Sigmoid colon (tissue), 4 donors: ENCODE measurements at regions not wholly inside any gene's neighbourhood (a gene's known extent, or its start where the extent isn't known, plus 50 kb on each side); places are given as distances from the start of the nearest gene placed in this dataset.

ENCODE experiments used
- EP300 ChIP-seq, 4 donors: sonication (generic); formaldehyde crosslinking; IDR thresholded peaks; one replicate each; pipeline ENCODE4 v1.6.1; 2017; ENCODE audit warnings: antibody characterized with exemption in 4 of 4
- POLR2A ChIP-seq, 2 donors: fragments of 450-650 bp; IDR thresholded peaks; one replicate each; pipeline ENCODE4 v1.6.1; 2016; ENCODE audit warnings: antibody characterized with exemption in 2 of 2, mild to moderate bottlenecking in 2 of 2, moderate library complexity in 2 of 2
- POLR2AphosphoS5 ChIP-seq, 4 donors: sonication (generic); formaldehyde crosslinking; IDR thresholded peaks; one replicate each; pipeline ENCODE4 v1.6.1; 2017; ENCODE audit warnings: antibody characterized with exemption in 4 of 4

DNA sequence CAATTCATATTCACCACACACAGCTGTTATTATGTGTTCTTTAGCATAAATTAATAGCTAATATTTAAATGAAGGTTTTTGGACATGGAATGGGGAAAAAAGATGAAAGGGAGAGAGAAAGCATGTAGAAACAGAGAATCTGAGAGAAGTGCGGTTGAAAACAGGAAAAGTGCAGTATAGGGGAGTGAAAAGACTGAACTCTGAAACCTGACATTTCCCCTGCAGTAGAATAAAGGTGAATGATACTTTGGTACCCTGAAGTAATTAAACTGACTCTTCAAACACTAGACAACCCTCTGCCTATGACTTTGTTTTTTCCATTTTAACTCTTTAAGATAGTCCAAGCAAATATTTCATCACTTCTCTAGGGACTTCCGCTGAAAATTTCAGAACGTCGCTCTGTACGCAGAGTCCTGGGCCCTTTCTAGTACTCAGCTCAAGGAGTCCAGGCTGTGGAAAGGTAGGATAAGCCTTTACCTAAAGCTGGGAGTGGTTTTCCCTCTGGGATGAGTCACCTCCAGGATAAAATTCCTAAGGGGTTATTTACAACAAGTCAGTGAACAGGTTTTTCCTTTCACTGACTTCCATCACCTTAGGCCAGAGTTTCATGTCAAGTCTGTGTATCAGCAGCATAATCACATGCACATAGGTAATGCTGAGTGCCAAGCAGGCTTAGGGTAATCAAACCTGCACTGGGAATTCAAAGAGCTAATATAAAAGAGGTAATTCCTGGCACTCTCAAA, 614.5 kb downstream of the PKHD1 start:
- TF ChIP-seq POLR2A (IDR thresholded peaks at IDR 0.05) (no peak), EP300 (IDR thresholded peaks at IDR 0.05) (no peak), POLR2AphosphoS5 (IDR thresholded peaks at IDR 0.05) (no peak)
